HEK293 (cell line): ENCODE measurements at regions not wholly inside any gene's neighbourhood (a gene's known extent, or its start where the extent isn't known, plus 50 kb on each side); places are given as distances from the start of the nearest gene placed in this dataset.

ENCODE experiments used
- CTCF ChIA-PET: fragments of 350-600 bp; formaldehyde crosslinking; extraction: SDS; loops from one replicate; lab custom pipeline; 2021; ENCODE audit warnings: antibody characterized with exemption; lab: Yijun Ruan, JAX
- POLR2A ChIA-PET: fragments of 300-600 bp; formaldehyde crosslinking; extraction: SDS; loops from one replicate; lab custom pipeline; 2020; ENCODE audit warnings: antibody characterized with exemption, inconsistent platforms; lab: Yijun Ruan, JAX
- H3K27ac ChIP-seq: fragments of 200-500 bp; sonication (Bioruptor generic); 2 replicates; pipeline ENCODE4 v1.5.1; 2014; ENCODE audit warnings: low read depth, low read length, control low read depth, inconsistent platforms; ENCODE audit errors: extremely low read depth
- H3K36me3 ChIP-seq, 2 experiments: fragments of 200-500 bp in 1 of 2; sonication (Bioruptor generic) in 1 of 2; 1 replicate in 1 of 2; 2 replicates in 1 of 2; pipeline ENCODE4 v1.5.1; 2014 to 2017; ENCODE audit warnings: inconsistent platforms in 2 of 2, low read length in 2 of 2; ENCODE audit not compliant: control insufficient read depth in 2 of 2, insufficient read depth in 1 of 2
- H3K4me1 ChIP-seq: fragments of 200-500 bp; sonication (Bioruptor generic); 2 replicates; pipeline ENCODE4 v1.5.1; 2014; ENCODE audit warnings: mild to moderate bottlenecking, low read length, inconsistent platforms; ENCODE audit not compliant: control insufficient read depth, insufficient read depth
- H3K4me3 ChIP-seq: 2 replicates; pipeline ENCODE4 v1.5.1; 2011; ENCODE audit warnings: low read depth, mild to moderate bottlenecking, control low read depth, low read length, moderate library complexity
- H3K9me3 ChIP-seq: fragments of 200-500 bp; sonication (Bioruptor generic); 2 replicates; pipeline ENCODE4 v1.5.1; 2014; ENCODE audit warnings: low read depth, low read length, inconsistent platforms; ENCODE audit not compliant: control insufficient read depth, insufficient read depth
- GLI4 ChIP-seq: fragments of 450-650 bp; formaldehyde crosslinking; IDR thresholded peaks from 2 replicates; pipeline ENCODE4 v1.5.1; 2016; ENCODE audit warnings: missing biosample characterization, missing genetic modification characterization
- IKZF3 ChIP-seq: fragments of 450-650 bp; IDR thresholded peaks from 2 replicates; pipeline ENCODE4 v1.5.0; 2018; ENCODE audit warnings: missing biosample characterization, mild to moderate bottlenecking, missing genetic modification characterization, moderate library complexity
- ZBTB49 ChIP-seq: fragments of 450-650 bp; formaldehyde crosslinking; IDR thresholded peaks from 2 replicates; pipeline ENCODE4 v1.5.1; 2016; ENCODE audit warnings: missing biosample characterization, missing genetic modification characterization, low read depth
- ZBTB8A ChIP-seq: fragments of 450-650 bp; formaldehyde crosslinking; IDR thresholded peaks from 2 replicates; pipeline ENCODE4 v1.5.1; 2016; ENCODE audit warnings: missing biosample characterization, missing genetic modification characterization
- ZNF157 ChIP-seq: fragments of 450-650 bp; formaldehyde crosslinking; IDR thresholded peaks from 2 replicates; pipeline ENCODE4 v1.5.1; 2016; ENCODE audit warnings: missing biosample characterization, missing genetic modification characterization
- ZNF16 ChIP-seq: fragments of 450-650 bp; formaldehyde crosslinking; IDR thresholded peaks from 2 replicates; pipeline ENCODE4 v1.5.1; 2016; ENCODE audit warnings: low read depth, missing biosample characterization, missing genetic modification characterization
- ZNF211 ChIP-seq: fragments of 450-650 bp; formaldehyde crosslinking; IDR thresholded peaks from 2 replicates; pipeline ENCODE4 v1.5.1; 2016; ENCODE audit warnings: low read depth, missing biosample characterization, missing genetic modification characterization
- ZNF341 ChIP-seq: fragments of 450-650 bp; formaldehyde crosslinking; IDR thresholded peaks from 2 replicates; pipeline ENCODE4; 2016; ENCODE audit warnings: low read depth, missing biosample characterization, missing genetic modification characterization
- ZNF521 ChIP-seq: fragments of 450-650 bp; formaldehyde crosslinking; IDR thresholded peaks from 2 replicates; pipeline ENCODE4 v1.5.1; 2017; ENCODE audit warnings: missing biosample characterization, mild to moderate bottlenecking, missing genetic modification characterization
- ZNF624 ChIP-seq: fragments of 450-650 bp; formaldehyde crosslinking; IDR thresholded peaks from 2 replicates; pipeline ENCODE4 v1.5.1; 2017; ENCODE audit warnings: missing biosample characterization, missing genetic modification characterization
- ZNF670 ChIP-seq: fragments of 450-650 bp; formaldehyde crosslinking; IDR thresholded peaks from 2 replicates; pipeline ENCODE4 v1.5.1; 2016; ENCODE audit warnings: missing biosample characterization, missing genetic modification characterization, low read depth
- ZNF747 ChIP-seq: fragments of 450-650 bp; formaldehyde crosslinking; IDR thresholded peaks from 2 replicates; pipeline ENCODE4 v1.5.1; 2016; ENCODE audit warnings: missing biosample characterization, missing genetic modification characterization
- ZXDB ChIP-seq: fragments of 450-650 bp; formaldehyde crosslinking; IDR thresholded peaks from 2 replicates; pipeline ENCODE4 v1.5.1; 2016; ENCODE audit warnings: missing biosample characterization, missing genetic modification characterization
- TF ChIP-seq, protein P1 (sequence below): fragments of 450-650 bp; formaldehyde crosslinking; optimal IDR thresholded peaks from 2 replicates; pipeline ENCODE3; 2016; ENCODE audit warnings: missing biosample characterization, mild to moderate bottlenecking, missing genetic modification characterization
- TF ChIP-seq, protein P2 (sequence below): fragments of 450-650 bp; formaldehyde crosslinking; IDR thresholded peaks from 2 replicates; pipeline ENCODE4; 2016; ENCODE audit warnings: missing biosample characterization, missing genetic modification characterization
- TF ChIP-seq, protein P3 (sequence below): fragments of 450-650 bp; IDR thresholded peaks from 2 replicates; pipeline ENCODE4 v1.5.1; 2018; ENCODE audit warnings: missing biosample characterization, mild to moderate bottlenecking, missing genetic modification characterization

DNA sequence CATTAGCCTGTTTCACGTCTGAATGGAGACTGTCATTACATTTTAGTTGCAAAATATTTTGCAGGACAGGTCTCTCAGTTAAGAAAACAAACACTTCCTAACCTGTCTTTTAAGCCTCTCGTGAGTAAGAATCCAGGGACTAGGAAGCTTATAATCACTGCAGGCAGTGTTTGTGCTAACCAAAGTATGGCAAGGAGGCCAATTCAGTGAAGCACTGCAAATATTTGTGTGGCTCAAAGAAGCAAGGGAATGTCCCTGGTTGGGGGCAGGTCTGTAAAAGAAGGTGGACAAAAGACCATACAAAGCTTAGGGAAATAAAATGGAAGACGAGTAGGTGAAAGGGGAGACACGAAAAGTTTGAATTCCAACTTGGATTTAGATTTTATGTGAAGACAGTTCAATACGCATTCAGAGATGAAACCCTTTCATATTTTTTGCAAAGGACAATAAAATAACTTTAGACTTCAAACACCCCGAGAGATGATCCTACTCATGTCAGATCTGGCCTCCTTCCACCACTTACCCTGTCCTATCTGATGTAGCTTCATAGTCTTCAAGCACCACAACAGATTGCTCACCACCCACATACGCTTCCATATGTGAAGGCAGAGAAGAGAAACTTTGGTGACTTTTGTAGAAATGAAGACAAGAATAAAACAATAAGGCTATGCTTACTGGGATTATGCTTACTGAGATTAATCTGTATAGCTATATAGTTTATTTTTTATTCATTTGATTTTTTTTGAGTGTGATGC is 240.9 kb downstream of the TUSC7 start (continued):
- TF ChIP-seq, protein P1, sequence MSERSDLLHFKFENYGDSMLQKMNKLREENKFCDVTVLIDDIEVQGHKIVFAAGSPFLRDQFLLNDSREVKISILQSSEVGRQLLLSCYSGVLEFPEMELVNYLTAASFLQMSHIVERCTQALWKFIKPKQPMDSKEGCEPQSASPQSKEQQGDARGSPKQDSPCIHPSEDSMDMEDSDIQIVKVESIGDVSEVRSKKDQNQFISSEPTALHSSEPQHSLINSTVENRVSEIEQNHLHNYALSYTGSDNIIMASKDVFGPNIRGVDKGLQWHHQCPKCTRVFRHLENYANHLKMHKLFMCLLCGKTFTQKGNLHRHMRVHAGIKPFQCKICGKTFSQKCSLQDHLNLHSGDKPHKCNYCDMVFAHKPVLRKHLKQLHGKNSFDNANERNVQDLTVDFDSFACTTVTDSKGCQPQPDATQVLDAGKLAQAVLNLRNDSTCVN (tag by site-specific recombination) = no peak
- TF ChIP-seq GLI4 = no peak

GRCh38 chr3:116951610-116952009 is 242.0 kb downstream of the TUSC7 start:
- ChIA-PET POLR2A (no interaction called here), CTCF (no interaction called here)
- Histone ChIP-seq H3K27ac (no peak overlapping the region), H3K36me3 (no peaks in the 10 kb centered on the region), H3K4me3 (no peak overlapping the region), H3K4me1 (no peaks in the 10 kb centered on the region), H3K9me3 (no peaks in the 10 kb centered on the region)
- TF ChIP-seq ZXDB (tag by site-specific recombination) = no peak
- TF ChIP-seq IKZF3 = no peak
- no peak for TF ChIP-seq ZNF211 (tag by site-specific recombination)
- TF ChIP-seq ZNF521 (tag by site-specific recombination) = no peak
- no peak for TF ChIP-seq ZNF16 (tag by site-specific recombination)
- TF ChIP-seq, protein P2, sequence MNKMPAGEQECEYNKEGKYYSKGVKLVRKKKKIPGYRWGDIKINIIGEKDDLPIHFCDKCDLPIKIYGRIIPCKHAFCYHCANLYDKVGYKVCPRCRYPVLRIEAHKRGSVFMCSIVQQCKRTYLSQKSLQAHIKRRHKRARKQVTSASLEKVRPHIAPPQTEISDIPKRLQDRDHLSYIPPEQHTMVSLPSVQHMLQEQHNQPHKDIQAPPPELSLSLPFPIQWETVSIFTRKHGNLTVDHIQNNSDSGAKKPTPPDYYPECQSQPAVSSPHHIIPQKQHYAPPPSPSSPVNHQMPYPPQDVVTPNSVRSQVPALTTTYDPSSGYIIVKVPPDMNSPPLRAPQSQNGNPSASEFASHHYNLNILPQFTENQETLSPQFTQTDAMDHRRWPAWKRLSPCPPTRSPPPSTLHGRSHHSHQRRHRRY (tag by site-specific recombination) = no peak
- TF ChIP-seq ZBTB49 = no peak

DNA sequence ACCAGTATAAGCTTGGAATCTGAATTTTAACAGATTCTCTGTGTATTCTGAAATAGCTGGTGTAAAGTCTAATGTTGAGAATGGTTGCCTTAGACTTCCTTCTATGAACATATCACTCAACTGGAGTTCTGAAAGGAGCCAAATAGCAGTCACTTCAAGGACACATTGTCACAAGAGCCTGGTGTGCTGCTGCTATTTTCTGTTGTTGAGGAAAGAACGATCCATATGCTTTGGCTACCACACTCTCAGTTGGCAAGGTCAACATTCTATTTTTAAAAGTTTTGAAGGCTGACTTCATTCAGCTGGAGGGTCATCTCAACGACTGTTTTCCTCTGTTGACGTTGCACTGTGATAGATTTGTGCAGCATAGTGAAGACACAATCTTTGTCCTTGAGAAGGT is 248.7 kb downstream of the TUSC7 start:
- no peaks in the 10 kb centered on the region for H3K36me3 ChIP-seq
- CTCF ChIA-PET = interaction anchor here (0.6 kb wide), 1 partner anchor 15 kb away, joined by 3 read pairs; no protein-coding TSS in a partner anchor
- no peak overlapping the region for H3K27ac ChIP-seq
- TF ChIP-seq ZNF157 (tag by site-specific recombination) = no peak
- TF ChIP-seq ZBTB8A (tag by site-specific recombination) = no peak
- no peak for TF ChIP-seq ZNF747
- TF ChIP-seq ZNF670 (tag by site-specific recombination) = no peak
- TF ChIP-seq ZNF624 (tag by site-specific recombination) = no peak
- TF ChIP-seq, protein P3, sequence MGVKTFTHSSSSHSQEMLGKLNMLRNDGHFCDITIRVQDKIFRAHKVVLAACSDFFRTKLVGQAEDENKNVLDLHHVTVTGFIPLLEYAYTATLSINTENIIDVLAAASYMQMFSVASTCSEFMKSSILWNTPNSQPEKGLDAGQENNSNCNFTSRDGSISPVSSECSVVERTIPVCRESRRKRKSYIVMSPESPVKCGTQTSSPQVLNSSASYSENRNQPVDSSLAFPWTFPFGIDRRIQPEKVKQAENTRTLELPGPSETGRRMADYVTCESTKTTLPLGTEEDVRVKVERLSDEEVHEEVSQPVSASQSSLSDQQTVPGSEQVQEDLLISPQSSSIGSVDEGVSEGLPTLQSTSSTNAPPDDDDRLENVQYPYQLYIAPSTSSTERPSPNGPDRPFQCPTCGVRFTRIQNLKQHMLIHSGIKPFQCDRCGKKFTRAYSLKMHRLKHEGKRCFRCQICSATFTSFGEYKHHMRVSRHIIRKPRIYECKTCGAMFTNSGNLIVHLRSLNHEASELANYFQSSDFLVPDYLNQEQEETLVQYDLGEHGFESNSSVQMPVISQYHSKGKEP = no peak
- TF ChIP-seq ZNF341 (tag by site-specific recombination) = no peak
- POLR2A ChIA-PET = no interaction called here
- no peaks in the 10 kb centered on the region for H3K4me1 ChIP-seq
- H3K9me3 ChIP-seq = no peaks in the 10 kb centered on the region
- no peak overlapping the region for H3K4me3 ChIP-seq
